ENCODE measurements at regions not wholly inside any gene's neighbourhood (a gene's known extent, or its start where the extent isn't known, plus 50 kb on each side); places are given as distances from the start of the nearest gene placed in this dataset.
A peak's percentile ranks its signal among the peaks of the same experiment; 100 is the strongest.

DNA sequence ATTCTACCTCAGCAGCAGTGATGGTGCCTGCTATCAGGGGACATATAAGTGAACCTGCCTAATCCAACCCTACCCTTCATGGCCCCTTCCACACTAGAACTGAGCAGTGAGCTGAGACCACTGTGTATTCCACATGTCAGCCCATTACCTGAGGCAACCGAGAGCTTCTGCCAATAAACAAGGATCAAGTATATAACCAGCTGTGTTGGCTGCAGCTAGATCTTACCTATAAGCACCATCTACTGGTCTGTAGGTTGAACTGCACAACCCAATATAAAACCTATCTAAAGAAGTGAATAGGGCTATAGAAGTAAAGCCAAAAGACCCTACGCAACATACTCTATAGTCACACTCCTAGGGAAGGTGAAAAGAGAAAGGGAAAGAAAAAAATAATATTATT, 376.9 kb downstream of the HHIPL2 start:
- TF ChIP-seq CTCF (IDR thresholded peaks at IDR 0.05; ENCODE audit: borderline replicate concordance, extremely low read depth, low read length, poor library complexity, severe bottlenecking), result peak; percentile 71
- TF ChIP-seq EZH2 (IDR thresholded peaks at IDR 0.05; ENCODE audit: borderline replicate concordance, low read depth, low read length, severe bottlenecking), result no peak

All from DND-41 (cell line).